BLaER1 (cell line): ENCODE measurements at regions not wholly inside any gene's neighbourhood (a gene's known extent, or its start where the extent isn't known, plus 50 kb on each side); places are given as distances from the start of the nearest gene placed in this dataset.

Source experiments
- H3K27ac ChIP-seq: shearing (Covaris generic); formaldehyde crosslinking; 2 replicates; pipeline ENCODE4 v1.8.1; 2022
- H3K27me3 ChIP-seq: shearing (Covaris generic); formaldehyde crosslinking; 2 replicates; pipeline ENCODE4 v1.8.1; 2022
- H3K36me3 ChIP-seq: shearing (Covaris generic); formaldehyde crosslinking; 2 replicates; pipeline ENCODE4 v1.8.1; 2022
- H3K4me1 ChIP-seq: shearing (Covaris generic); formaldehyde crosslinking; 2 replicates; pipeline ENCODE4 v1.8.1; 2022
- H3K4me2 ChIP-seq: shearing (Covaris generic); formaldehyde crosslinking; 2 replicates; pipeline ENCODE4 v1.8.1; 2022
- H3K4me3 ChIP-seq: shearing (Covaris generic); formaldehyde crosslinking; 2 replicates; pipeline ENCODE4 v1.8.1; 2022
- H3K9ac ChIP-seq: shearing (Covaris generic); formaldehyde crosslinking; 2 replicates; pipeline ENCODE4 v1.8.1; 2022
- H3K9me3 ChIP-seq: shearing (Covaris generic); formaldehyde crosslinking; 2 replicates; pipeline ENCODE4 v1.8.1; 2022
- H4K20me1 ChIP-seq: shearing (Covaris generic); formaldehyde crosslinking; 2 replicates; pipeline ENCODE4 v1.8.1; 2022
- Cebpa-rat ChIP-seq: shearing (Covaris generic); IDR thresholded peaks from 2 replicates; pipeline ENCODE4 v1.8.1; 2022

DNA sequence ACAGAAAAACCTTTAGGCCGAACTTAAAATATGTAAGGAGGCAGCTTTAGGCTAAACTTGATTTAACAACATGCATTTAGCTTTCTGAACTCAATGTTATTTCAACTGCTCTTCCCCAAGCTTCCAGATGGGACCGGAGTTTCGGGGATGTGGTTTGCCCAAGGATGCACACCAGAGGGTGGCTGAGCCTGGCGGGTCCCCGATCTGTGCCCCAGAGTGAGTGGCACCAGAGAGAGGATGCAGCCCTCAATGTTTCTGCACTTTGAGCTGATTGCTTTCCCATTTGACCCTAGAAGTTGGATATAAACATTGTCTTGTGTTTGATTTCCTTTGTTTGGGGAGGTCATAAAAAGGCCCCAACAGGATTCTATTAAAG is 348.0 kb upstream of the TNRC6C start:
- peaks cover 23% of the 10 kb centered on the region for H3K4me1 ChIP-seq
- H3K27ac ChIP-seq: peak overlapping the region; percentile 27
- no peaks in the 10 kb centered on the region for H4K20me1 ChIP-seq
- H3K27me3 ChIP-seq: no peaks in the 10 kb centered on the region
- H3K36me3 ChIP-seq: no peaks in the 10 kb centered on the region
- no peaks in the 10 kb centered on the region for H3K9me3 ChIP-seq
- 0 out of 2 replicates have a peak overlapping the region, but pooled peaks have one; percentile 24 for H3K9ac ChIP-seq
- H3K4me3 ChIP-seq: no peak overlapping the region
- no peak for TF ChIP-seq Cebpa-rat
- H3K4me2 ChIP-seq: peak overlapping the region; percentile 68

DNA sequence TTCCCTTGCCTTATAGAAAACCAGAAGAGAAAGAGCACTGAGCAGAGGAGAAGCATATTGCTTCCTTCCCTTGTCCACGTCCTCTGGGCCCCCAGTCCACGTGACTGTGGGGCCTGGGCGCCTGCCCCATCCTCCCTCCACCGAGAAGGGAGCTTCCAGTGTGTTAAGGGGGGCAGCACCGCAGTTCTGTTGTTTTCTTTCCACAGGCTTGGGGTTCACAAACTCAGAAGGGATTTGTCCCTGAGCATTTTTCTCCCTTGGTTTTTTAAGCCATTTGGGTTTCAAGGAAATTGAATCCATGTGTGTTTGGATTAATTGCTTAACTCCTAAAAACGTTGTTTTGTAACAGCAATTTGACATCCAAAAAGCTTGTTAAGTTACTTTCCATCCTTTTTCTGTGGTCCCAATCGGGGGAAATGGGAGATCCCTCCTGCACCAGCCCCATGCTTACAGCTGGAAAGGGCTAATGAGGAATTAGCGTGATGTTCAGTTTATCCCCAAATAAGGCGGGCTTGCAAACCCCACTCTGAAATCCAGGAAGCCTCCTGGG is 347.5 kb upstream of the TNRC6C start:
- H3K9me3 ChIP-seq: no peaks in the 10 kb centered on the region
- 0 out of 2 replicates have a peak overlapping the region, but pooled peaks have one; percentile 24 for H3K9ac ChIP-seq
- H3K27me3 ChIP-seq: no peaks in the 10 kb centered on the region
- peak overlapping the region; percentile 68 for H3K4me2 ChIP-seq
- no peak for TF ChIP-seq Cebpa-rat
- no peaks in the 10 kb centered on the region for H4K20me1 ChIP-seq
- no peaks in the 10 kb centered on the region for H3K36me3 ChIP-seq
- no peak overlapping the region for H3K4me3 ChIP-seq
- H3K27ac ChIP-seq: peak overlapping the region; percentile 27; the same call in 1 of the 2 replicates
- H3K4me1 ChIP-seq: peaks cover 23% of the 10 kb centered on the region

DNA sequence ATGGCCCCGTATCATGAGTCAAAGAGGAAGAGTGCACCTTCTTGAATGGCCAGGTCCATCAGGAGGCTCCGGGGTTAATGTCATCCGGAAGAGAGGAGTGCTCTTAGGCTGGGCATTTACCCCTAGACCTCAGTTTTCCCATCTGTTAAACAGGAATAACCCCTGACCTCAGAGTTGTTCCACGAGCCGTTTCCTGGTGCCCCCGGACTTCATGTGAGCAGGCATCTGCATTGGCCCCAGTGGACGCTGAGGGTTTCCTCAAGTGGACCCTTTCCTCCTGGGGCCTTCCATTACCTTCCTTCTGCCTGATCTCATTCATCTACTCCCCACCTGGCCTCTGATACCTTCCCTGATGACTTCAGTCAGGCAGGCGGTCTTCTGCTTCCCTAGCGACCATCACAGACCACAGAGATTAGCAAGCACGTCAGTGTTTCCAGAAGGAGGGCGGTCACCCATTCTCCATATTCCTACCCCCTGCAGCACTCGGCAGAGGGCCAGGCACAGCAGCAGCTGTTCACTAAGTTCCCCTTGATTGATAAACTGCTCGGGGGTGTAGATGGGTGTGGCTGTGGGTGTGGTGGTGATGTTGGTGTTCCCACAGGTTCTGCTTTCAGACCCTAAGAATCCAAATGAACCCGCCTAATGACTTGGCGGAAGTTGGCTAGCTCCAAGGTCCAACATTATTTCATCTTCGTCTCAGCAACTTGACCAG is 346.6 kb upstream of the TNRC6C start:
- Histone ChIP-seq H3K4me2 (0 out of 2 replicates have a peak overlapping the region, but pooled peaks have one; percentile 68), H3K36me3 (no peaks in the 10 kb centered on the region), H3K9ac (no peak overlapping the region), H4K20me1 (no peaks in the 10 kb centered on the region), H3K4me3 (no peak overlapping the region), H3K27ac (no peak overlapping the region), H3K9me3 (no peaks in the 10 kb centered on the region), H3K27me3 (no peaks in the 10 kb centered on the region), H3K4me1 (peaks cover 23% of the 10 kb centered on the region)
- no peak for TF ChIP-seq Cebpa-rat

DNA sequence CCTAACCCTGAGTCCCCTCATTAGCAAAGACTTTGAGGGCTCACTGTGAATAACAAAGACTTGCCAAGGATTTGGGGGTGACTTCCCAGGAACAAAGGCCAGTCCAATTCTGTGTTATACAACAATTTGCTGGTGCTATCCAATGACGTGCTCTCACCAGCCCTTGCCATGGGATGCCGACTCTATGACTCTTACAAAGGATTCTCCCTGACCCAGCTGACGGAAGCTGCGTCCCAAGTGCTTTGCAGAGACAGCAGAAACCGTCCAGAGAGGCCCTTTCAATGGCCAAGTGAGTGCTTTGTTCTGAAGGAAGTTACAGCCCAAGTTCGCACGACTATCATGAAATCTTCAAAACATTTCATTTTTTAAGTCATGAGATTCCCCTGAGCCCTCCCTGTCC is 345.3 kb upstream of the TNRC6C start:
- Histone ChIP-seq H3K36me3 (no peaks in the 10 kb centered on the region), H3K4me3 (no peak overlapping the region), H3K27me3 (no peaks in the 10 kb centered on the region), H3K27ac (no peak overlapping the region), H3K4me2 (no peak overlapping the region), H3K9me3 (no peaks in the 10 kb centered on the region), H3K4me1 (peaks cover 23% of the 10 kb centered on the region), H4K20me1 (no peaks in the 10 kb centered on the region), H3K9ac (no peak overlapping the region)
- TF ChIP-seq Cebpa-rat: no peak

DNA sequence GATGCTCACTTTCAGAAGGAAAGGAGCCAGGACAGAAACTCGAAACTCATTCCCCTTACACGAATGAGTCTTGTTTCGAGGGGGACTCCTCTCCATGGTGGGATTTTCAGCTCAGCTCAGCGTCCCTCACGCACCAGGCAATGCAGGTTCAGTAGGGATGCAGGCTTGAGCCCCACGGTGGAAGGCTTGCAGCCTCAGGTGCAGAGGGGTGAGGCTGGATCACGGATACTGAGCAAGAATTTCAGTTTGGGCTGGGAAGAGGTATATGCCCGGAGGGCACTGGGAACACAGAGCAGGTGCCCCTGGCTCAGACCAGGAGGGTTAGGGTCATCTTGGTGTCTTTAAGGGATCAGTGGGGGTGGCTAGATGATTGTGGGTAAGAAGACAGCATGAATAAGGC is 344.9 kb upstream of the TNRC6C start:
- H3K4me3 ChIP-seq: no peak overlapping the region
- no peaks in the 10 kb centered on the region for H3K9me3 ChIP-seq
- peaks cover 23% of the 10 kb centered on the region for H3K4me1 ChIP-seq
- TF ChIP-seq Cebpa-rat: no peak
- H3K27ac ChIP-seq: no peak overlapping the region
- no peaks in the 10 kb centered on the region for H3K36me3 ChIP-seq
- H4K20me1 ChIP-seq: no peaks in the 10 kb centered on the region
- H3K4me2 ChIP-seq: no peak overlapping the region
- H3K9ac ChIP-seq: no peak overlapping the region
- H3K27me3 ChIP-seq: no peaks in the 10 kb centered on the region

DNA sequence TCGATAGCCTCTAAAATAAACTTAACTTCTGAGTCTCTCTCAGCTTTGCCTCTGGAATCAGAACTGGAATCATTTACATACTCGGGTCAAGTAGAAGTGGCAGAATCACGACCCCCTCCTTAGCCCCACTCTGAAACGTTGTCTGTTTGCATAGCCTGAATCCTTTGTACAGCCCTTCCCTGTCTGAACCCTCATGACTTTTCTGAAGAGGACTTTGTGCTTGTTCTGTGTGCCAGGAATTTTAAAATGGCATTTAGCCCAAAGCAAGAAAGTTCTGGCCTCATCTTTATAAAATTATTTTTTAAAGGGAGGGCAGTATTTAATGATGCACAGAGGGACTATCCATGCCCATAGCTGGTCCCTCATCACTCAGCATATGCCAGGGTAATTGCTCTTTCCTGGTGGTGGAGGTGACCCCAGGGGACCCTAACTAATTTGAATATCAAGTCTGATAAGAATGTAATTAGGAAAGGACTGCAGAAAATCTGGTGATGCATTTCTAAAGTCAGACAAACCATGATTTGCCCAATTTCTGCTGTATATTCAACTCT is 342.7 kb upstream of the TNRC6C start:
- H3K9me3 ChIP-seq: peaks cover 19% of the 10 kb centered on the region

DNA sequence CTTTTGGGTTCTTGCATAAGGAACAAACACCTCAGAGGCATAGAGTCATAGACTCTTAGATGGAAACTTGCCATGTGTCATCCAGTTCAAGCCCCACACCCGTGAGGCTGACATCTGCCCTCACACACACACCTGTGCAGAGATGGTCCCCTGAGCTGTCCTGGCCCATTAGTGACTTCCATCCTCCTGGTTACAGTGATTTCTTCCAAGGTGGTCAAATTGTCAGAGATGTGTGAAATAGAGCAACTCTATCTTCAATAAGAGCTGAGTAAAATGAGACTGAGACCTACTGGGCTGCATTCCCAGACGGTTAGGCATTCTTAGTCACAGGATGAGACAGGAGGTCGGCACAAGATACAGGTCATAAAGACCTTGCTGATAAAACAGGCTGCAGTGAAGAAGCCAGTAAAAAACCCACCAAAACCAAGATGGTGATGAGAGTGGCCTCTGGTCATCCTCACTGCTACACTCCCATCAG is 342.2 kb upstream of the TNRC6C start:
- Histone ChIP-seq H4K20me1 (no peaks in the 10 kb centered on the region), H3K36me3 (no peaks in the 10 kb centered on the region), H3K9ac (no peak overlapping the region), H3K4me3 (no peak overlapping the region), H3K4me2 (no peak overlapping the region), H3K4me1 (peaks cover 5% of the 10 kb centered on the region), H3K27me3 (no peaks in the 10 kb centered on the region), H3K27ac (no peak overlapping the region), H3K9me3 (peaks cover 21% of the 10 kb centered on the region)
- no peak for TF ChIP-seq Cebpa-rat

More for the DNA sequence above, 342.7 kb upstream of the TNRC6C start:
- H4K20me1 ChIP-seq: no peaks in the 10 kb centered on the region
- H3K36me3 ChIP-seq: no peaks in the 10 kb centered on the region
- no peak overlapping the region for H3K27ac ChIP-seq
- H3K4me2 ChIP-seq: no peak overlapping the region
- TF ChIP-seq Cebpa-rat: no peak
- H3K4me1 ChIP-seq: peaks cover 10% of the 10 kb centered on the region
- no peaks in the 10 kb centered on the region for H3K27me3 ChIP-seq
- no peak overlapping the region for H3K4me3 ChIP-seq
- no peak overlapping the region for H3K9ac ChIP-seq

DNA sequence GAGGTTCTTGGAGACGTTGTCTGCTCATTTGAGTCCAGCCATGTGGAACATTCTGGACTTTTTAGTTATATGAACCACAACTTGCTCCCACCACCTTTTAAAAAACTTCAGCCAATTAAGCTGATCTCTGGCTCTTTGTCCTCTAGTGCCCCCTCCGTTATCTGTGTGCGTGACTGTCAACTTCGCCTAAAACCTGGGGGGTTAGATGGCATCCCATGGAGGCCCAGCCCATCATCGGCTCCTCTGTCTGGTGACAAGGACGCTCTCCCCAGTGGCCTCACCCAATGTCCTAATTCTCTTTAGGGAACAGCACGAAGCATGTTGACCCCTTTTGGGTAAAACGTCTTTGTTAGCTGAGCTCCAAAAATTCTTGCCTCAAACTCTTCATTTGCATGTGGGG is 341.0 kb upstream of the TNRC6C start:
- H3K36me3 ChIP-seq: no peaks in the 10 kb centered on the region
- no peak for TF ChIP-seq Cebpa-rat
- H3K27me3 ChIP-seq: no peaks in the 10 kb centered on the region
- H3K27ac ChIP-seq: no peak overlapping the region
- H4K20me1 ChIP-seq: no peaks in the 10 kb centered on the region
- no peaks in the 10 kb centered on the region for H3K4me1 ChIP-seq
- no peak overlapping the region for H3K4me2 ChIP-seq
- peaks cover 21% of the 10 kb centered on the region for H3K9me3 ChIP-seq
- no peak overlapping the region for H3K4me3 ChIP-seq
- no peak overlapping the region for H3K9ac ChIP-seq

DNA sequence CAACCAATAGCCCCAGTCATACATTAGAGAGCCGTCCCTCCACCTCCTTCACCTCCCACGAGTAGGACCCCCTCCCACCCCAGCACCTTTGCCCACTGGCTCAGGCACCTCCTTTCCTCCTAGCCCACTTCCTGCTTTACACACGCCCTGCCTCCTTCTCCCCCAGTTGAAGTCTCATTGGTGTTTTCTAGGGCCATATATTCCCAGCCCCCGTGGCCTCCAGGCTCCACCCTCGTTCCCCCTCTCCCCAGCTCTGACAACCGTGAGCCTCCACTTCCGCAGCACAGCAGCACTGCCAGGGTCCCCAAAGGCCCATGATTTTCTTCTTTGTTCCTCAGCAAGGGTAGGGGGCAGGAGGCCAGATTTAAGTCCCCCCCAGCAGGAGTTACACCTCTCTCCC is 340.3 kb upstream of the TNRC6C start:
- peaks cover 21% of the 10 kb centered on the region for H3K9me3 ChIP-seq

DNA sequence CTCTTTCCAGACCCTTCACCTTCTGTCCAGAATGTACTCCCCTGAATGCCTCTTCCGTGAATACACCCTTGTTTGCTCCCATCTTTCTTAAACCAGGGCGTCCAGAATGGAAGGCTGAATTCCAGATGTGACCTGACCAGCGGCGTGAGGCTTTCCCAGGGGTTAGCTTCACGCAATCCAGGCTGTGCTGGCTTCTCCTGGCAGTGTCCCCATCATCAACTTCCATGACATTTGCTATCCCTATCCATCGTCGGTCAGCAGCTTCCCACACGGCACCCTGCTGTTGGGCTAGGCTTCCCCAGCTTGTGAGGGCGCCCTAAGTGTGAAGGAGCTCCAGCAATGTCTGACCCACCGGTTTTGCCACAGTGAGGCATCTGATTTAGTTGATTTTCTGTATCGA is 339.8 kb upstream of the TNRC6C start:
- Histone ChIP-seq H3K36me3 (no peaks in the 10 kb centered on the region), H3K27me3 (no peaks in the 10 kb centered on the region), H3K9ac (no peak overlapping the region), H3K27ac (no peak overlapping the region), H3K9me3 (peaks cover 21% of the 10 kb centered on the region), H4K20me1 (no peaks in the 10 kb centered on the region), H3K4me3 (no peak overlapping the region), H3K4me1 (no peaks in the 10 kb centered on the region), H3K4me2 (no peak overlapping the region)
- TF ChIP-seq Cebpa-rat: no peak

More for the DNA sequence above, 340.3 kb upstream of the TNRC6C start:
- H3K4me1 ChIP-seq: no peaks in the 10 kb centered on the region
- H4K20me1 ChIP-seq: no peaks in the 10 kb centered on the region
- no peaks in the 10 kb centered on the region for H3K27me3 ChIP-seq
- H3K36me3 ChIP-seq: no peaks in the 10 kb centered on the region
- H3K4me2 ChIP-seq: no peak overlapping the region
- no peak overlapping the region for H3K4me3 ChIP-seq
- no peak overlapping the region for H3K27ac ChIP-seq
- H3K9ac ChIP-seq: no peak overlapping the region
- TF ChIP-seq Cebpa-rat: no peak
